Stimulated activated CD8-positive, alpha-beta memory T cell treated with anti-CD3 and anti-CD28 coated beads, Interleukin-2, amount 100 ng/mL, for 48 hours (primary cell): ENCODE measurements at regions not wholly inside any gene's neighbourhood (a gene's known extent, or its start where the extent isn't known, plus 50 kb on each side); places are given as distances from the start of the nearest gene placed in this dataset.

Experiments used
- DNase-seq, 2 donors: peaks; one replicate each; pipeline ENCODE4 v3.0.0-alpha.2; 2020; ENCODE audit warnings: low read depth in 2 of 2

DNA sequence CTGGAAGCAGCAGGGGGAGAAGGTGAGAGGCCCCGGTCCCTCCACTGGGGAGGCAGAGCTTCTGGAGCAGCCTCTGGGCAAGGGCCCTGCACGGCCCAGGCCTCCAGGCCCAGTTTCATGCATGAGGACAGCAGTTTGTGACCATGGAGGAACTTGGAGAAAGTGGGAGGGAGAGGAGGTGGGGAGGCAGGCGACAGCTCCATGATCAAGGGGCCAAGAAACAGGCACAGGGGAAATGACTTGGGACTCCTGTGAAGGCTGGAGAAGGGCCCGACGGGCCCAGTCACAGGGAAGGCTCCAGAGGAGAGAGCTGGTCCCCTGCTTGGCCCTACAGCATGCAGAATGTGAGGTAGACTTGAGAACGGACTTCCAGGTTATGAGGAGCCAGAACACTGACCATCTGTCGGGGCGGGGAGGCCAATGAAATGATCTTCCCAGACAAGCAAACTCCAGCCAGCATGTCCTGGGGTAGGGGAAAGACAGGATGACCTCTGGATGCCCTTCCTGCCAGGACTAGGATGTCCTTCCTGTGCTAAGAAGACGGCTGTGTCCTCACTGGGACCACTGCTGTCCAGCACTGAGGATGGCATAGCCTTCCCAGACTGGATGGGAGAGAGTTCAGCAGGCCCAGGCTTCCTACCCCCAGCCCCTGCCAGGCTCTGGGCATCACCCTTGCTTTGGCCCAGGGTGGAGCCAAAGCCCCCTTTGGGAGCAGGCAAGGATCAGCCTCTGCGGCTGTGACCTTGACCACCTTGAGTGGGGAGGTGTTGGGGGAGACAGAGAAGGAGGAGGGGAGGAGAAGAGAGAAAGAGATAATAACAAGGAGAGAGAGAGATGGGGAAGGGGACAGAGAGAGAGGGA is 548.2 kb downstream of the PTPRU start:
- no peak for DNase-seq

DNA sequence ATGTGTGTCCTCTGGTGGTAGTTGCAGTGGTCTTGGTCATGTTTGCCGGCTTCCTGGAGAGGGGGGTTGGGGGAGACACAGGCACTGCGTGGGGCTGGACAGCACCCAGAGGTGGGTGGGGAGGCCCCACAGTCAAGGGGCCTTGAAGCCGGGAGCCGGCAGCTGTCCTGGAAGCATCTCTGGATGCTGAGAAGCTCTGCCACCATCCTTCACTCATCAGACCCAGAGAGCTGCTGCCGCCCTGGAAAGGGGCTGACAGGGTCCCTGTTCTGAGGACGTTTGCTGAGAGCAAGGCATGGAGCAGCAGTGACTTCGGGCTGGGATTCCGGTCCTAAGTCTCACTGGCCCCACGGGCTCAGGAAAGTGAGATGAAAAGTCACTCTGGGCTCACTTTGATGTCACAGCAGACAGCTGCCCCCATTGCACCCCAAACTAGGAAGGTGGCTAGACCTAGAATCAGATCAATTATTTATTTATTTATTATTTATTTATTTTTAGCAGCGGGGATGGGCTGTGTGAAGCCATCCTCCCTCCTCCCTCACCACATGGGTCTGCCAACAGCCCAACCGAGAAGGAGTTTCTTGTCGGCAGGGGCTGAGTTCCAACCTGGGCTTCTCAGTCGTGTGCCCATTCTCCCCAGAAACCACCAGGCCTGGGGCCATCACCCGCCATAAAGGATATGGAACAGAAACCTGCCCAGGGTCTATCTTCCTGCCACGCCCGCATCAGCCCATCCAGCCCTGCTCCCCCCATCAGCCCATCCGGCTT is 547.4 kb downstream of the PTPRU start:
- DNase-seq, result no peak

DNA sequence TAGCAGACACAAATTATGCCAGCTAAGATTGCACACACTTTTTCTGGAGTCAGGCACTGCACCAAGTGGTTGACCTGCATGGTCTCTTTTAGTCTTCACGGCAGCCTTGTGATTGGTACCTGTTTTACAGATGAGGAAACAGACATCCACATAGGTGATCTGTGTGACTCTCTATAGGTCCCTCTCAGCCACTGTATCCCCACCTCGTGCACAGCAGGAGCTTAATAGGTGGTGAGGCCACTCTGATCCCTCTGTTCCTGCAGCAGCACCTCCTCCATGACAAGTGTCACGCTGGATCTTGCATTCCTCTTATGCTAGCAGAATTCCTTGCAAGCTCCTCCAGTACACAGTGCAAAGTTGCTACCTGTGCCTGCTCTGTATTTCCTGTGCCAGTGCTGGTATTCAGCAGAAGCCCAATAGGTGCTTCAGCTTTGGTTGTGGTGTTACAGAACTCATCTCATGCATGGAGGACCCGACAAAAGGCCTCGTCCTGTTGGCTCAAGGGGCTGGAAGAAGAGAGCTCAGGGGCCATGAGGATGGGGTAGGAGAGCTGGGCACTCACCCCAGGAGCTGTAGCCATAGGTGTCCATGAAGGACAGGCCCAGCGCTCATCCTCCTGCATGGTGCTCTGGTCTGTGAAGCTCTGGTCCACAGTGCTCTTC is 546.7 kb downstream of the PTPRU start:
- no peak for DNase-seq

DNA sequence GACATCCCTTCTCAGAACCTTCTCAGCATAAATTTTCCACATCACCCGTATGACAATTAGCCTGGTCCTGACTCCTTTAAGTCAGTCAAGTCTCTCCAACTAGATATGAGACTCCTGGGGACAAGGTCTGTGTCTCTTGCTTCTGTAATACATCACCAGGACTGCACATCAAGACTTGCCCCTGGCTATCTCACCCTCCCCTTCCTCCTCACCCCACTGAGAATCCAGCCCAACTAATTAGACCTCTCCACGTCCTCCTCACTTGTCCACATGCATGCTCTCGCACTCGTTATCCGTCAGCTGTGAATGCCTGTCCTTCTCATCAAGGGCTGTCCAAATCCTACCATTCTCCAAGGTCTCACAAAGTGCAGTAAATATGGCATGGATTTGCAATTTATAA is 542.8 kb downstream of the PTPRU start:
- no peak for DNase-seq

DNA sequence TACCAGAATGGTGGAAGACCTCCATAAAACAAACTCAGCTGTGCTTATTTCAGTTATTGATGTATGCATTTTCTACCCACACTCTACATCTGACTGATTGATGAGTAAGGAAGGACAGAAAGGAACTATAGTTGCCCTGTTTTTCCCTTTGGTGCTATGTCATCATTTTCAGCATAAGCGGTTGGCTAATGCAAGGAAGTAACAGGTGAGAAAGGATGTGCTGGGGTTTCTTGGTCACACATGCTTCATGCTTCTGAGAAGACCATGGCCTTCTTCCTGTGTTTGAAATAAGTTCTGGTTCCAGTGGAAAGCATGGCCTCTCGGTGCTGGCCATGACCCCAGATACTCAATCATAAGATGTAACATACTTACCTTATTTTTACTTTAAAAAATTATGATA is 541.2 kb downstream of the PTPRU start:
- DNase-seq, result no peak

DNA sequence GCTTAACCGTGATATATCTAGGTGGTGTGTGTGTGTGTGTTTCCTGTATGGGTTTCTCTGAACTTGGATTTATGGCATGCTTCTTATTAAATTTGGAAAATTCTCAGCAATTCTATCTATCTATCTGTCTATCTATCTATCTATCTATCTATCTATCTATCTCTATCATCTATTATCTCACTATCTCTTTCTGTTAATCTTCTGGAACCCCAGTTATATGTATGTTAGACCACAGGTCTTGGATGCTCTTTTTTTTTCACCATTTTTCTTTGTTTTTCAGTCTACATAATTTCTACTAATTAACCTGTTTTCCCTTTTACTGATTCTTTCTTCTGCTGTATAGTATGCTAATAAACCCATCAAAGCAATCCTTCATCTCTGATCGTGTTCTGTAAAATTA is 538.0 kb downstream of the PTPRU start:
- no peak for DNase-seq

DNA sequence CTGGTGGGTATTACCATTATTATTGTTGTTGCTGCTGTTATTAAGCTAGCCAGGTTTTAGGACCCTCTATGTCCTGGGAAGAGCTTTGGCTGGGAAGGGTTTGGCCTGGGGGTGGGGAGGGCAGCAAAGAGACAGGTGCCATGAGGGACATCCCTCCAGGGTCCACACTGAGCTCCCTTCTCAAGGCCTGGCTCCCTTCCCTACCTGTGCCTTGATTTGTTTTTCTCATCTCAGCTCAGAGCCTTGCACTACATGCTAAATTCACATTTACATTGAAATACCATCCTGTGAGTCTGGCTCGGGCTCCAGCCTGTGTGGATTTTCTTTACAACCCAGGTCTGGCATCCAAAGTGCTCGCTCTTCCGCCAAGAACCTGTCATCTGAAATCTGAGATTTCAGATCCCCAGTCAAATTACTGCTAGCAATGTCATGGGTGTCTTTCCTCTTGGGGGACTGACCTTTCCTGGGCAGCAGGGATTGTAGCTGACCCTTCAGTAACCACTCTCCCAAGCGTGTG is 536.3 kb downstream of the PTPRU start:
- no peak for DNase-seq

DNA sequence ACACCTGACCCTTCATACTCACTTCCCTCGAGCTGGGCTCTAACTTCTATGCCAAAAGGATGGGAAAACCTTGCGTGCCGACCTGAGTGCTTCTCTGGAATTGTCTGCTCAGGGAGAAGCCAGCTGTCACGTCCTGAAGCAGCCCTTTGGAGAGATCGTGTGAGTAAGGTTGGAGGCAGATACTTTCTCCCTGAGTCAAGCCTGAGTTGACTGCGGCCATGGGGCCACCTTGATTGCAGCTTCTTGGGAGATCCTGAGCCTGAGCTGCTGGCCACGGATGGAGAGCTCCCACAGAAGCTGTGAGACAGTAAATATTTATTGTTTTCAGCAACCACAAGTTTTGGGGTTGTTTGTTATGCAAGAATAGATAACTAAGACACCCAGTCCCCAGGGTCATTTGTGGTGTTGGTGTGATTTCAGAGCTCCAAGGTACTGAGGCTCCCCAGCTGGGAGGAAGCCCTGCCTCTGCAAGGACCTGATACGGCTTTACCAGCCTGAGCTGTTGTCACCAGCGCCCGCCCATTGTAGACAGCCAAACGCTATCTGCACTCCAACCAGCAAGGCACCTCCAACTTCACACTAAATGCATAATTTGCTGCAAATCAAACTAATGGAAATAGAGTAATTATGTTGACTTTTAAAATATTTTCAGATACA is 531.6 kb downstream of the PTPRU start:
- DNase-seq, result no peak

DNA sequence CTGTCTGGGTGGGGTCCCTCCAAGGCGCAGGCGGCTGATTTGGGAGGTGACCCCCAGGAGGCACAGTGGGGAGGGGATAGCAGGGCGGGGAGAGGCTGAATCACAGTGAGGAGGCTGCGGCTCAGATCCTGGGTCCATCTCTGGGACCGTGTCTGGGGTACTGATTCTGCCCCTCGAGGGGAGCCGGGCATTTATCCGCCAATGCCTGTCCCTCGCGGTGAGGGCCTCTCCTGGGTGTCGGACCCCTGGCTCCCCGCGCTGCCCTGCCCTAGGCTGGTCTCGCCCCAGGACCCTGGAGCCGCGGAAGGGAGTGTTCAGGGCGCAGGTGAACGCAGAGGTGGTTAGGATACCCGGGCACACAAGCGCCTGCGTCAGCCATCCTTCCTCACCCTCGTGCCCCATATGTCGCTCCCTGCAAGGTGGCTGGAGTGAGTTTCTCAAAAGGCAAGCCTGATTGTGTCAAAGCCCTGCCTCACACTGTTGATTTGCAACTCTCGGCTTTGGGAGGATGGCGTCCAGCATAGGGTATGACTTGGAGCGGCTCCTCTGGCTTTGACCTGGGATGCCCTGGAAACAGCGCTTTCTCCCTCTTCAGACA is 530.9 kb downstream of the PTPRU start:
- DNase-seq, result no peak

DNA sequence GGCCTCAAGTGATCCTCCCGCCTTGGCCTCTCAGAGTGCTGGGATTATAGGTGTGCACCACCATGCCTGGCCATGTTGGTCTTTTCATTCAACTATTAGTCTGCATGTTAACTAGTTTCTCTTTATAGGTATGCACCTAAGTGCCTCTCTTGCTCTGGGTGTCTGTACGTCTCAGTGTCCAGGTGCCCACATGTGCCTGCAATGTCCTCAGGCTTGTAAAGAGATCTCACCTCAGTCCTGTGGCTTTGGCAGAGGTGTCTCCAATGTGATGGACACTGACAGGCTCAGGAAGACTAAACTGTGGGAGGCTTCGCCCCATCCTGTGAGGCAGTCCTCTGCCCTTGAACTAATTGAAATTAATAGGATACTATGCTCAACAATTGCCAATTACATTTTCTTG is 526.3 kb downstream of the PTPRU start:
- no peak for DNase-seq

DNA sequence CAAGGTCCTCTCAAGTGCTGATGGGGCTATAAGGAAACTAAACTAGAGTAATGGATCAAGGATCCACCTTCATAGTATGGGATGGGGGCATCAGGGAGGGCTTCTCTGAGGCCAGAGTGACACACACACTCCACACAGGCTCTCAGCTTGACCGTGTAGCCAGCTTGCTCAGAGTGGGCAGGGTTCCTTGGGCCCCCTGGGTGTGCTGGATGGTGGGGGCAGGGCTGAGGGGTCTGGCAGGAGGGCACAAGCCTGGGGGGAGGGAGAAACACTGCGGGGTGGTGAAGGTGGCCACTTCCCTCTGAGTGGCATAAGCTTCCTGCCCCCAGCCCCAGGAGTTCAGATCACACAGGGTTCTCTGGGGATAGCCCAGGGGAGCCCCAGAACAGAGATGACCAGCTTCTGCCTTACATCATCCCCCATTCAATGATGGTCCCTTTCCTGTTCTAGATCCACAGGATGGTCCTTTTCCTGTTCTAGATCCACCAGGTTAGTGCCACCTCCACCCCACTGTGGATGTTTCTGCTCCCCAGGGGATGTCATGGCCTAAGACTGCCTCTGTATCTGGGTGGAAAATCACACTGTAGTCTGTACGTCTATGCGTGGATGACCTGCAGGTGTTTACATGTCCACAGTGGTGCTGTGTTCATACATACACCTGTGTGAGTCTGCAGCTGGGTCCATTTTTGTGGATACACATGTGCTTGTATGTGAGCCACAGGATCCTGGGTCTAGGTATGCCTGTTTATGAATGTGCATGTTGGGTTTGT is 525.0 kb downstream of the PTPRU start:
- DNase-seq, result no peak

DNA sequence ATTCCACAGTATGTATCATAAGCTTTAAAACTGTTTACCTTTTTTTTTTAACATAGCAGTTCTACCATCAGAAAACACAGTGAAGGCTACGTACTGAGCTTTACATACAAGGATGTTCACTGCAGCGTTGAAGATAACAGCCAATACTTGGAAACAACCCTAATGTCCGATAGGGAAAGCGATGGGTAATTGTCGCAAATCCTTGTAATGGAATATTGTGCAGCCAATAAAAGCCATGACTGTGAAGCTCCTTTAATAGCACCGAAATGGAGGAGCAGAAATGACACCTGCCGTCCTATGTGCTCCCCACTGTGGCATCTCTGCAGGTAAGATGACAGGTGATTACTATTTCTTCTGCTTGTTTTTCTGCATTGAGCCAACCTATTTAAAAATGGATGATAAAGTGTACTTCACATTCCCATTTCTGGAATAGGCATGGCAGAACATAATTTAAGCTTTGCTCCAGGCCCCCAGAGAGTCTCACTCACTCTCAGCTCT is 523.8 kb downstream of the PTPRU start:
- DNase-seq, result no peak

DNA sequence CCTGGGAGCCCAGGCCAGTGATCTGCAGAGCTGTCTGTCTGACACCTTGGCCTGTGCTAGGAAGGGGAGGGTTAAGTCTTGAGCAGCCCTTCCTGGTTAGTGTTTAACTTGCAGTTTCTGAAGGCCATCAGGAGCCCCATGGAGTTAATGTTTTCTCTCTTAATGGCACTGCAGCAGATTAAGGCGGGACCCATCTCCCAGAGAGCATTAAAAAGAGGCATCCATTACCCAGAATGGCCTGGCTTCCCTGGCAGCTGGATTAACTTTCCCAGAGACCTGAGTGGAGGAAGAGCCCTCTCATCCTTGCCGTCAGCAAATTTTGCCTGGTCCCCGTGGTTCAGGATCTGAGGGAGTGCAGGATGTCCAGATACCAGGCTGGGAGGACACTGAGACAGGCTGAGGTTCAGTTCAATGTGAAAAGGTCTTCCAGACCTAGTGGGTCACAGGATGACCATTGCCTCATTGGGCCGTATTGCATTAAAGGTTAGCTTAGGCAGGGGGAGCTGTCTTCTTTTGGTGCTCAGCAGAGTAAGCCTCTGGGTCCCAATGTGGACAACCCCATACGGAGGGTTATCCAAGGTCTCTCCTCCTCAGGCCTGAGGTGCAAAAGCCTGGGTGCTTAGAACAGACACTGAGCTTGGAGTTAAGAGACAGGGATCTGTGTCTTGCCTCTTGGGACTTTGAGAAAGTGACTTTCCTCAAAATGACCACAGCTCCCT is 522.6 kb downstream of the PTPRU start:
- DNase-seq, result no peak

DNA sequence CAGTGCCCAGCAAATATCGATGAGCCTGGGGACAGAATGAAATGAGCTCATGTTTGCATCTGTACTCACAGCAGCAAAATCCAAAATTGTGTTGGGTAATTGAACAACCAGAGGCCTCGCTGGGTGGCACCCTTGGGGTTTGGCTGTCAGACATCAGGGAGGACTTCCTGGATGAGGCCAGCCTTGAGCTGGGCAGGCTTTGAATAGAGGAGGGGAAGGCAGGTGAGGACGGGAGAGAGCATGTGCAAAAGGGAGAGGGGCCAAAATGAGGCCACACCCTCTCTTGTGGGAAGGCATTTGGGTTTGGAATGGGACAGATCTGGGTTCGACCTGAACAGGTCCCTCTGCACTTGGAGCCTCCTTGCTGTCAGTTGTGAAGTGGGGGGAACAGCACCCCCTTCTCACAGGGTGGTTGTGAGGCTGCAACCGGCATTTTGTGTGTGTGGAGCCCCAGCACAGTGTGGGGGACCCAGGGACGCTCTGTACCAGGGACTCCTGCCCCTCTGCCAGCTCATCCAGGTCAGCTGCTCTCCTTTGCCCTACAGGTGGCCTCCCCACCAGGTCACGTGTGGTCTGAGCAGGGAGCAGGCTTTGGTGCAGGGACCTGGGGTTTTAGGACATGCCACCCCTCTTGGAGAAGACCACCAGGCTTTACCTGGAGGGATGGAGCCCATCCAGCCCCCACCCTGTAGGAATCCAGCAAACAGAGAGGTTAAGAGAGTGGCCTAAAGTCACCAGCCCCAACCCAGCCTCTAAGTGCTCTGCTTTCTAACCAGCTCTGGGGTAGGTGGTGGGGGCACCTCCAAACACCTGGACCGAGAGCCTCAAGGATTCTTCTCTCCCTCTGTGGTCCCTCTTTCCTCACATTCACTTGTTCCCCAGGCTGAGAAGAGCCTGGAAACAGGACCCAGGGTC is 521.8 kb downstream of the PTPRU start:
- DNase-seq, result no peak

DNA sequence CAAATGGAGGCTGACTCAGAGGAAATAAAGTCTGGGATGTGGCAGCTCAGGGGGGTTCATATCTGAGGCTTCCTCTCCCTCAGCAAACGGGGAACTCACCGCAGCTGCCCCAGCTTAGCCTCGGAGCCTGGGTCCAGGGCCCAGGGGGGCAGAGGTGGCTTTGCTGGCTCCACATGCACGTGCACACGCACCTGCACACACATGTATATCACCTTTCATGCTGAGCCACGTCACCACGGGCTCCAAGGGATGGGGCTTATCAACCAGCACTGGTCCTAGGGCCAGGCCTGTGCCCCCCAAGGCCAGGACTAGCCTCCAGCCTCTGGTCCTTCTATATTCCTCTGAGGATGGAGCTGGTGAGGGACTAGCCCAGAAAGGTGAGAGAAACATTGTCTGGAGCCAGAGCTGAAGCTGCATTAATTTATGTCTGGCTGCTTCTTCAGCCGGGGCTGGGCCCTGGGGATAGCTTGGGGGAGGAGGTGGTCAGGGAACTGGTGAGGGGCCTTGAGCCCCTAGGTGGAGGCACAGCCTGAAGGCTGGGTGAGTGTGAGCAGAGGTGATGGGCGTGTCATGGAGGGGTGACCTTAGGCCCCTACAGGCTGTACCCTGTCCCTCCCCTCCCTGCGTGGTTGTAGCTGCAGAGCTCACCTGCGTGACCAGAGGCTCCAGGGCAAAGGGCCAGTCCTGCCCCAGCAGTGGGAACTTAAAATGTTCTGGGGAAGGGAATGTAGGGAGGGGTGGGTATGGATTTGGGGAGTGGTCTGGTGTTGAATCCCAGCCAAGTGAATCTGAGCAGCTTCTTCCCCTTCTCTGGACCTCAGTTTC is 520.8 kb downstream of the PTPRU start:
- DNase-seq, result no peak

DNA sequence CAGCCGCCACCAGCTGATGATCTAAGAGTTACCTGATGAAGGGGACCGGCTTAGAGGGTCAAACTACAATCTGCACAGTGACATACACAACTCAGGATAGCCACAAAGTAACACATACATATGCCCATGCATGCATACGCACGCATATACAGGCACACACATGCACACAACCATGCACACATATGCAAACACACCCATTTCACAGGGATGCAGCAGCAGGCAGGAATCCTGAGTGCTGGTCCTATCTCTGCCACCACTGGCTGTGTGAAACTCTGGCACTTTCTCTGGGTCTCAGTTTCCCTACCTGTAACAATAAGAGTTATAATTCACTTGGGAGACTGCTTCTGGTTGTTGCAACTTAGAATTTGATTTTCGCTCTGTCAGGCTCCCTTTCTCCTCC is 520.2 kb downstream of the PTPRU start:
- DNase-seq, result no peak

DNA sequence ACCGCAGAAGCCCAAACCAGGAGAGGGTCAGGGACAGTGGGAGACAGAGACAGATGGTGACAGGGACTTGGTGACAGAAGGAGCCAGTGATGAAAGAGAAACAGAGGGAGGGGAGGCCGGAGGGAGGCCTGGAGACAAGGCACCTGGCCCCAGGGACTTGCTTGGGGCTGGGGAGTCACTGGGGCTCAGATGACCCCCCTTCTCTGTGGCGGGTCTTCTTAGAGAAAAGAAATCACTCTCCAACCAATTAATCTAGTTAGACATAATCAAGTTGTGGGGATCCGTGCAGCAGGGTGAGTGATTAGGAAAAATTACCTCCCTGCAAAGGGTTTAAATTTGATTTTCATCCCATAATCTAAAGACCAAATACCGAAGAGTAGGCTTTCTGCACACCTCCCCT is 519.8 kb downstream of the PTPRU start:
- no peak for DNase-seq
